HepG2 (cell line): ENCODE measurements at regions not wholly inside any gene's neighbourhood (a gene's known extent, or its start where the extent isn't known, plus 50 kb on each side); places are given as distances from the start of the nearest gene placed in this dataset.

Experiments used
- ATAC-seq: fragments of 200-7000 bp; cut with Tn5 transposase; 3 replicates; pipeline ENCODE4 v1.9.1; 2020; ENCODE audit warnings: mild to moderate bottlenecking, moderate library complexity
- BruUV-seq: library from RNA; stranded (reverse); fragments of 400-500 nt; replicated peaks from 2 replicates; lab custom pipeline; 2021; lab: Mats Ljungman, UMichigan
- CTCF ChIA-PET: fragments of 300-600 bp; formaldehyde crosslinking; extraction: SDS; loops from one replicate; lab custom pipeline; 2021; ENCODE audit warnings: low total read pairs, inconsistent platforms, low intra/inter-chr PET ratio; lab: Yijun Ruan, JAX
- POLR2A ChIA-PET: fragments of 350-600 bp; sonication (Branson Sonifier 250); formaldehyde crosslinking; loops from one replicate; lab custom pipeline; 2020; ENCODE audit warnings: antibody characterized with exemption, inconsistent platforms; lab: Yijun Ruan, JAX
- DNase-seq: peaks from one replicate; pipeline ENCODE4 v3.0.0-alpha.2; 2015; ENCODE audit warnings: low spot score
- FAIRE-seq: peaks from 3 replicates; lab custom pipeline; 2011; peaks lifted over from hg19 to GRCh38; lab: Jason Lieb, UNC
- H2AFZ ChIP-seq: one replicate; pipeline ENCODE4 v1.6.1; 2011; ENCODE audit warnings: low read length, inconsistent platforms
- H3K27ac ChIP-seq: fragments of 300-600 bp; 3 replicates; pipeline ENCODE4 v1.8.0; 2011; ENCODE audit warnings: mixed run types, mild to moderate bottlenecking, mixed read lengths, low read length, inconsistent platforms; ENCODE audit not compliant: insufficient read depth; ENCODE audit errors: extremely low read length
- H3K27me3 ChIP-seq, 2 experiments: fragments of 200-600 bp in 1 of 2; 2 replicates in 1 of 2; 3 replicates in 1 of 2; pipeline versions ENCODE4 v1.6.0 to v1.8.0; 2011; ENCODE audit warnings: low read length in 2 of 2, mild to moderate bottlenecking in 2 of 2, moderate library complexity in 2 of 2, inconsistent platforms in 1 of 2; ENCODE audit not compliant: insufficient read depth in 2 of 2, control insufficient read depth in 1 of 2
- H3K36me3 ChIP-seq, 2 experiments: fragments of 200-600 bp in 1 of 2; replicated peaks in 1 of 2; 2 replicates in 1 of 2; 3 replicates in 1 of 2; pipeline versions ENCODE4 v1.5.1 to v1.8.0; 2011; ENCODE audit warnings: low read length in 2 of 2, inconsistent platforms in 1 of 2; ENCODE audit not compliant: insufficient read depth in 2 of 2, control insufficient read depth in 1 of 2
- H3K4me1 ChIP-seq: 2 replicates; pipeline ENCODE4 v1.5.1; 2012; ENCODE audit warnings: low read length, inconsistent platforms; ENCODE audit not compliant: insufficient read depth
- H3K4me2 ChIP-seq: 2 replicates; pipeline ENCODE4 v1.6.0; 2011; ENCODE audit warnings: low read depth, low read length, inconsistent platforms
- H3K4me3 ChIP-seq, 3 experiments: fragments of 200-600 bp in 1 of 3; sonication (generic), shearing (Covaris generic) in 1 of 3; replicated peaks in 1 of 3; 2 replicates each; pipeline ENCODE4 v1.5.1; 2011 to 2016; ENCODE audit warnings: low read length in 3 of 3, inconsistent platforms in 2 of 3, low read depth in 2 of 3, mild to moderate bottlenecking in 2 of 3, control low read depth in 1 of 3, mixed read lengths in 1 of 3; ENCODE audit not compliant: insufficient read depth in 1 of 3
- H3K79me2 ChIP-seq: one replicate; pipeline ENCODE4 v1.6.1; 2011; ENCODE audit warnings: low read length, inconsistent platforms; ENCODE audit not compliant: insufficient read depth
- H3K9ac ChIP-seq: 2 replicates; pipeline ENCODE4 v1.6.0; 2011; ENCODE audit warnings: mild to moderate bottlenecking, low read depth, low read length, inconsistent platforms; ENCODE audit not compliant: insufficient read depth
- H3K9me3 ChIP-seq: 2 replicates; pipeline ENCODE4 v1.5.1; 2012; ENCODE audit warnings: mild to moderate bottlenecking, low read length
- H4K20me1 ChIP-seq: 2 replicates; pipeline ENCODE4 v1.6.0; 2011; ENCODE audit warnings: inconsistent platforms, mild to moderate bottlenecking, low read length, moderate library complexity; ENCODE audit not compliant: insufficient read depth
- ATAD3A ChIP-seq: sonication (generic); formaldehyde crosslinking; IDR thresholded peaks from 2 replicates; pipeline ENCODE4 v1.4.0; 2020; ENCODE audit warnings: missing genetic modification reagents
- DMAP1 ChIP-seq: IDR thresholded peaks from 2 replicates; pipeline ENCODE4 v1.6.1; 2016
- EZH2 ChIP-seq: conservative IDR thresholded peaks from 2 replicates; pipeline ENCODE4 v1.6.1; 2012; ENCODE audit warnings: mild to moderate bottlenecking, low read depth, low read length, moderate library complexity
- GABPB1 ChIP-seq: IDR thresholded peaks from 2 replicates; pipeline ENCODE4 v1.6.1; 2016; ENCODE audit warnings: mild to moderate bottlenecking, missing genetic modification reagents, moderate library complexity, missing compliant biosample characterization
- KLF9 ChIP-seq: IDR thresholded peaks from 2 replicates; pipeline ENCODE4 v1.6.1; 2016; ENCODE audit warnings: low read depth
- MEIS1 ChIP-seq: sonication (generic); formaldehyde crosslinking; IDR thresholded peaks from 2 replicates; pipeline ENCODE4 v1.9.0; 2021; ENCODE audit warnings: mild to moderate bottlenecking, missing genetic modification reagents, moderate library complexity, borderline replicate concordance
- PRPF4 ChIP-seq: fragments of 200-400 bp; formaldehyde crosslinking; IDR thresholded peaks from 2 replicates; pipeline ENCODE4 v1.6.1; 2016; ENCODE audit warnings: low read length, low read depth; ENCODE audit not compliant: poor library complexity, severe bottlenecking
- SMYD3 ChIP-seq: sonication (generic); formaldehyde crosslinking; IDR thresholded peaks from 2 replicates; pipeline ENCODE4 v1.8.1; 2023; ENCODE audit warnings: mild to moderate bottlenecking, missing genetic modification reagents
- TBL1XR1 ChIP-seq: fragments of 150-350 bp; IDR thresholded peaks from 2 replicates; pipeline ENCODE4 v1.6.1; 2014; ENCODE audit warnings: borderline replicate concordance, low read length; ENCODE audit not compliant: partially characterized antibody
- ZNF124 ChIP-seq: sonication (generic); formaldehyde crosslinking; IDR thresholded peaks from 2 replicates; pipeline ENCODE4 v1.4.0; 2020; ENCODE audit warnings: missing genetic modification reagents
- ZNF557 ChIP-seq: sonication (generic); formaldehyde crosslinking; IDR thresholded peaks from 2 replicates; pipeline ENCODE4 v1.4.0; 2020; ENCODE audit warnings: missing genetic modification reagents
- ZNF672 ChIP-seq: sonication (generic); formaldehyde crosslinking; IDR thresholded peaks from 2 replicates; pipeline ENCODE4 v1.8.1; 2022; ENCODE audit warnings: missing genetic modification reagents
- ZNF724P ChIP-seq: sonication (generic); formaldehyde crosslinking; IDR thresholded peaks from 2 replicates; pipeline ENCODE4 v1.8.0; 2022; ENCODE audit warnings: missing genetic modification reagents, borderline replicate concordance
- ZNF766 ChIP-seq: sonication (generic); formaldehyde crosslinking; IDR thresholded peaks from 2 replicates; pipeline ENCODE4 v1.5.0; 2020; ENCODE audit warnings: missing genetic modification reagents, borderline replicate concordance
- ZNF891 ChIP-seq: sonication (generic); formaldehyde crosslinking; IDR thresholded peaks from 2 replicates; pipeline ENCODE4 v1.5.0; 2020; ENCODE audit warnings: mild to moderate bottlenecking, missing genetic modification reagents
- WGBS: methylation state at CpG from one replicate; pipeline ENCODE4 v1.1.6; 2017; ENCODE audit warnings: low lambda C conversion rate; 5-methylcytosine and 5-hydroxymethylcytosine counted together
- in situ Hi-C: cut with HindIII; loops from 2 replicates; pipeline ENCODE4 v1.10.0; 2017; ENCODE audit warnings: low pct_unique_long_range_greater_than_20kb; ENCODE audit not compliant: extremely low pct_ligation_motif_present
- intact Hi-C: fragments of 100-400 bp; cut with micrococcal nuclease; formaldehyde crosslinking; loops from one replicate; pipeline ENCODE4 v1.10.0; 2022; ENCODE audit not compliant: unreplicated experiment
- TF ChIP-seq, protein P1 (sequence below): sonication (generic); formaldehyde crosslinking; IDR thresholded peaks from 2 replicates; pipeline ENCODE4 v1.5.1; 2020; ENCODE audit warnings: missing genetic modification reagents, mild to moderate bottlenecking, borderline replicate concordance

DNA sequence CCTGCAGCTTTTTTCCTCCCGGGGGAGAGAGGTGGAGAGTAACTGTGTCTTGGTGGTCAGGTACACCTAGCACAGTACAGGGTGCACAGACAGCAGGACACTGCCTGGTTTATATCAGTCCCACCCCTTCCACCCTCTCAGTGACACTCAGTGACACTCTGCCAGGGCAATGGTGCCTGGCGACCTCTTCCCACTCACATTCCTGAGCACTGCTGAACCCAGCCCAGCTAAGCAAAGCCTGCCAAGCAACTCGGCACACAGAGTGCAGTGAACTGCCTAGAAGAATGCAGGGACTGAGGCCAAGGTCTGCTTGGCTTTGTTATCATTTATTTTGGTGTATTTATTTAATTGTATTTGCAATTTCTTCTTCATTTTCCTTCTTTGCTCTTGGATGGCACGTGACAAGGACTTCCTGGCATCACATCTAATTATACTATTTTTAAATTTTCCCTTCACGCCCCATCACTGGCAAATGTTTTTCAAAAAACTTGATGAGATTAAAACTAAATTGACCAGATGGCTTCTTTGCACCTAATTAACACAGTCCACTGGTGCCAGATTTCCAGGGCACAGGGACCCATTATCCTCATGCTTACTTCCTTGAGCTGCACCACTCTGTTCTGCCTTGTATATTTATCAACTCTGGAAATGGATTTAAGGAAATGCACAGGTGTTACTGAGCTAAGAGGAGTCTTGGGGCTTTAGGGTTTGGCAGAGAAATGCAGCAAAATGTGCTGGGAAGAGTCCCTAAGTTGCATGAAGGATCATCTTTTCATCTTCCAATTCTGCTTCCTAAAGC lies 205.6 kb downstream of the ADAMTS15 start:
- H3K9ac ChIP-seq = no peak overlapping the region
- no peaks in the 10 kb centered on the region for H3K36me3 ChIP-seq
- no peak overlapping the region for H3K4me2 ChIP-seq
- H3K79me2 ChIP-seq = no peaks in the 10 kb centered on the region
- no peak overlapping the region for H3K4me3 ChIP-seq
- no peaks in the 10 kb centered on the region for H3K27me3 ChIP-seq
- FAIRE-seq (no peak), ATAC-seq (no peak), DNase-seq (no peak)
- H2AFZ ChIP-seq = no peak overlapping the region
- no TSS peak for BruUV-seq
- no peaks in the 10 kb centered on the region for H3K4me1 ChIP-seq
- no peak for TF ChIP-seq ATAD3A (CRISPR knock-in tag)
- no peak for TF ChIP-seq ZNF766 (CRISPR knock-in tag)
- no peak for TF ChIP-seq ZNF124 (CRISPR knock-in tag)
- TF ChIP-seq KLF9 (CRISPR knock-in tag) = no peak
- TF ChIP-seq ZNF724P (CRISPR knock-in tag) = no peak
- 4% methylated on average over 5 of the region's 5 CpGs for WGBS
- POLR2A ChIA-PET = no interaction called here
- intact Hi-C loops (no loop called here), in situ Hi-C loops (no loop called here)
- no peaks in the 10 kb centered on the region for H4K20me1 ChIP-seq
- no peak overlapping the region for H3K27ac ChIP-seq
- CTCF ChIA-PET = no interaction called here
- no peaks in the 10 kb centered on the region for H3K9me3 ChIP-seq

DNA sequence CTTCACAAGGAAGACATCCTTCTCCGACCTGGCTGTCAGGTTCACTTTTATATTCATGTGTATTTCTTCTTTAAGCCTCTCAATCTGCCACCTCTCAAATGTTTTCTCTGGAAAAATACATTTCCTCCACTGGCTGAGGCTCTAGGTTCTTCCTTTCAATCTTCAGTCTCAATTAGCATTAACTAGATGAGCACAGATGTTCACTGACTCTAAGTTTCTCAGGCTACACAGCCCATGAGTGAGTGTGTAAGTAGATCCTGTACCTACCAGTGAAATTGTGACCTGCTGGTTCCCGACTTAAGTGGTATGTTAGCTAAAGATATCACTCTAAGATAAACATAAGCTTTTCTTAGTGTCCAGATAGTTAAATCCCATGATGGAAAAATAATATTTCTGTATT lies 206.9 kb downstream of the ADAMTS15 start:
- FAIRE-seq (no peak), ATAC-seq (no peak), DNase-seq (no peak)
- Histone ChIP-seq H2AFZ (no peak overlapping the region), H4K20me1 (no peaks in the 10 kb centered on the region), H3K27me3 (no peaks in the 10 kb centered on the region), H3K27ac (no peak overlapping the region), H3K9ac (no peak overlapping the region), H3K4me3 (no peak overlapping the region), H3K9me3 (no peaks in the 10 kb centered on the region), H3K4me2 (no peak overlapping the region), H3K4me1 (no peaks in the 10 kb centered on the region), H3K79me2 (no peaks in the 10 kb centered on the region), H3K36me3 (no peaks in the 10 kb centered on the region)
- ChIA-PET POLR2A (no interaction called here), CTCF (no interaction called here)
- in situ Hi-C loops = no loop called here
- intact Hi-C loops = no loop called here
- WGBS = 18% methylated on average over 2 of the region's 2 CpGs
- BruUV-seq = no TSS peak
- no peak for TF ChIP-seq ZNF672 (CRISPR knock-in tag)
- no peak for TF ChIP-seq SMYD3 (CRISPR knock-in tag)
- no peak for TF ChIP-seq MEIS1
- TF ChIP-seq DMAP1 (CRISPR knock-in tag) = no peak
- TF ChIP-seq, protein P1, sequence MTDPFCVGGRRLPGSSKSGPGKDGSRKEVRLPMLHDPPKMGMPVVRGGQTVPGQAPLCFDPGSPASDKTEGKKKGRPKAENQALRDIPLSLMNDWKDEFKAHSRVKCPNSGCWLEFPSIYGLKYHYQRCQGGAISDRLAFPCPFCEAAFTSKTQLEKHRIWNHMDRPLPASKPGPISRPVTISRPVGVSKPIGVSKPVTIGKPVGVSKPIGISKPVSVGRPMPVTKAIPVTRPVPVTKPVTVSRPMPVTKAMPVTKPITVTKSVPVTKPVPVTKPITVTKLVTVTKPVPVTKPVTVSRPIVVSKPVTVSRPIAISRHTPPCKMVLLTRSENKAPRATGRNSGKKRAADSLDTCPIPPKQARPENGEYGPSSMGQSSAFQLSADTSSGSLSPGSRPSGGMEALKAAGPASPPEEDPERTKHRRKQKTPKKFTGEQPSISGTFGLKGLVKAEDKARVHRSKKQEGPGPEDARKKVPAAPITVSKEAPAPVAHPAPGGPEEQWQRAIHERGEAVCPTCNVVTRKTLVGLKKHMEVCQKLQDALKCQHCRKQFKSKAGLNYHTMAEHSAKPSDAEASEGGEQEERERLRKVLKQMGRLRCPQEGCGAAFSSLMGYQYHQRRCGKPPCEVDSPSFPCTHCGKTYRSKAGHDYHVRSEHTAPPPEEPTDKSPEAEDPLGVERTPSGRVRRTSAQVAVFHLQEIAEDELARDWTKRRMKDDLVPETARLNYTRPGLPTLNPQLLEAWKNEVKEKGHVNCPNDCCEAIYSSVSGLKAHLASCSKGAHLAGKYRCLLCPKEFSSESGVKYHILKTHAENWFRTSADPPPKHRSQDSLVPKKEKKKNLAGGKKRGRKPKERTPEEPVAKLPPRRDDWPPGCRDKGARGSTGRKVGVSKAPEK (CRISPR knock-in tag) = no peak
- TF ChIP-seq EZH2 = no peak
- no peak for TF ChIP-seq PRPF4
- no peak for TF ChIP-seq TBL1XR1
- TF ChIP-seq GABPB1 (CRISPR knock-in tag) = no peak
- no peak for TF ChIP-seq ZNF557 (CRISPR knock-in tag)
- TF ChIP-seq ZNF891 (CRISPR knock-in tag) = no peak
